ENCODE measurements at regions not wholly inside any gene's neighbourhood (a gene's known extent, or its start where the extent isn't known, plus 50 kb on each side); places are given as distances from the start of the nearest gene placed in this dataset.

- TF ChIP-seq, protein P1, sequence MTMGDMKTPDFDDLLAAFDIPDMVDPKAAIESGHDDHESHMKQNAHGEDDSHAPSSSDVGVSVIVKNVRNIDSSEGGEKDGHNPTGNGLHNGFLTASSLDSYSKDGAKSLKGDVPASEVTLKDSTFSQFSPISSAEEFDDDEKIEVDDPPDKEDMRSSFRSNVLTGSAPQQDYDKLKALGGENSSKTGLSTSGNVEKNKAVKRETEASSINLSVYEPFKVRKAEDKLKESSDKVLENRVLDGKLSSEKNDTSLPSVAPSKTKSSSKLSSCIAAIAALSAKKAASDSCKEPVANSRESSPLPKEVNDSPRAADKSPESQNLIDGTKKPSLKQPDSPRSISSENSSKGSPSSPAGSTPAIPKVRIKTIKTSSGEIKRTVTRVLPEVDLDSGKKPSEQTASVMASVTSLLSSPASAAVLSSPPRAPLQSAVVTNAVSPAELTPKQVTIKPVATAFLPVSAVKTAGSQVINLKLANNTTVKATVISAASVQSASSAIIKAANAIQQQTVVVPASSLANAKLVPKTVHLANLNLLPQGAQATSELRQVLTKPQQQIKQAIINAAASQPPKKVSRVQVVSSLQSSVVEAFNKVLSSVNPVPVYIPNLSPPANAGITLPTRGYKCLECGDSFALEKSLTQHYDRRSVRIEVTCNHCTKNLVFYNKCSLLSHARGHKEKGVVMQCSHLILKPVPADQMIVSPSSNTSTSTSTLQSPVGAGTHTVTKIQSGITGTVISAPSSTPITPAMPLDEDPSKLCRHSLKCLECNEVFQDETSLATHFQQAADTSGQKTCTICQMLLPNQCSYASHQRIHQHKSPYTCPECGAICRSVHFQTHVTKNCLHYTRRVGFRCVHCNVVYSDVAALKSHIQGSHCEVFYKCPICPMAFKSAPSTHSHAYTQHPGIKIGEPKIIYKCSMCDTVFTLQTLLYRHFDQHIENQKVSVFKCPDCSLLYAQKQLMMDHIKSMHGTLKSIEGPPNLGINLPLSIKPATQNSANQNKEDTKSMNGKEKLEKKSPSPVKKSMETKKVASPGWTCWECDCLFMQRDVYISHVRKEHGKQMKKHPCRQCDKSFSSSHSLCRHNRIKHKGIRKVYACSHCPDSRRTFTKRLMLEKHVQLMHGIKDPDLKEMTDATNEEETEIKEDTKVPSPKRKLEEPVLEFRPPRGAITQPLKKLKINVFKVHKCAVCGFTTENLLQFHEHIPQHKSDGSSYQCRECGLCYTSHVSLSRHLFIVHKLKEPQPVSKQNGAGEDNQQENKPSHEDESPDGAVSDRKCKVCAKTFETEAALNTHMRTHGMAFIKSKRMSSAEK (CRISPR knock-in tag; IDR thresholded peaks at IDR 0.05; ENCODE audit: borderline replicate concordance), result no peak
- TF ChIP-seq MXD4 (CRISPR knock-in tag; IDR thresholded peaks at IDR 0.05; ENCODE audit: borderline replicate concordance), result no peak
- no peak for TF ChIP-seq ATF1 (CRISPR knock-in tag; IDR thresholded peaks at IDR 0.05)
Observed at GRCh38 chr1:67957066-67957465, 93.4 kb downstream of the DIRAS3 start (continued).

GRCh38 chr1:67956116-67956515, 94.3 kb downstream of the DIRAS3 start:
- TF ChIP-seq ZNF416 (CRISPR knock-in tag; IDR thresholded peaks at IDR 0.05) (no peak), ATF2 (CRISPR knock-in tag; IDR thresholded peaks at IDR 0.05; ENCODE audit: borderline replicate concordance, low read depth) (no peak), RELA (CRISPR knock-in tag; IDR thresholded peaks at IDR 0.05; ENCODE audit: borderline replicate concordance) (no peak)
- CTCF ChIA-PET, result no interaction called here

DNA sequence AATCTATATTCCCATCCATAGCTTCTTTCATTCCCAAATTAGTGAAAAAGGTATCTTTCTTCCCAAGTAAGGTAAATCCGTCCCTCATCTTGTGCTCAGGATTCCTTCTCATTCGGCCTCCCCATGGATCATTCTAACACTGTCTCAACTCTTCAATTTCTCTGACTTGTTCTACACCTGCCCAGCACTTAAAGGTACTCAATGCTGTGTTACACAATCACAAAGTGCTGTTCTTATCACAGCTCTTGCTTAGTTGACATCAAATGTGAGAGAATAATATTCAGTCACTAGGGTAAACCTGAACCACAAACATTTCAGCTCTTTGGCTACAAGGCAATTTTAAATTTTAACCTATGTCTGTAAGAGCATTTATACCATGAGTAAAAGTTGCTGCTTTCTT, 94.8 kb downstream of the DIRAS3 start:
- DNase-seq (ENCODE audit: low spot score) (no peak), ATAC-seq (no peak)
- Mint-ChIP-seq H3K4me3 (no peak overlapping the region), H3K9me3 (no peaks in the 10 kb centered on the region), H3K4me1 (no peaks in the 10 kb centered on the region), H3K27me3 (ENCODE audit: low read depth) (no peaks in the 10 kb centered on the region), H3K36me3 (no peaks in the 10 kb centered on the region), H3K27ac (no peak overlapping the region)
- CTCF ChIA-PET, result no interaction called here
- POLR2A ChIA-PET, result no interaction called here
- TF ChIP-seq ETV6 (CRISPR knock-in tag; IDR thresholded peaks at IDR 0.05) (no peak), GABPB1 (CRISPR knock-in tag; IDR thresholded peaks at IDR 0.05) (no peak), EMX1 (CRISPR knock-in tag; IDR thresholded peaks at IDR 0.05) (no peak), FOXJ3 (CRISPR knock-in tag; IDR thresholded peaks at IDR 0.05; ENCODE audit: borderline replicate concordance) (no peak), ZNF219 (CRISPR knock-in tag; IDR thresholded peaks at IDR 0.05; ENCODE audit: borderline replicate concordance) (no peak), ZNF416 (CRISPR knock-in tag; IDR thresholded peaks at IDR 0.05) (no peak), ZNF317 (CRISPR knock-in tag; IDR thresholded peaks at IDR 0.05; ENCODE audit: borderline replicate concordance, low read depth) (no peak), FOXK1 (CRISPR knock-in tag; IDR thresholded peaks at IDR 0.05) (no peak), MLX (CRISPR knock-in tag; IDR thresholded peaks at IDR 0.05) (no peak), CDX4 (CRISPR knock-in tag; IDR thresholded peaks at IDR 0.05; ENCODE audit: borderline replicate concordance) (no peak), ZSCAN18 (CRISPR knock-in tag; IDR thresholded peaks at IDR 0.05) (no peak), ARID4B (CRISPR knock-in tag; IDR thresholded peaks at IDR 0.05; ENCODE audit: borderline replicate concordance) (no peak)
- TF ChIP-seq, protein P2, sequence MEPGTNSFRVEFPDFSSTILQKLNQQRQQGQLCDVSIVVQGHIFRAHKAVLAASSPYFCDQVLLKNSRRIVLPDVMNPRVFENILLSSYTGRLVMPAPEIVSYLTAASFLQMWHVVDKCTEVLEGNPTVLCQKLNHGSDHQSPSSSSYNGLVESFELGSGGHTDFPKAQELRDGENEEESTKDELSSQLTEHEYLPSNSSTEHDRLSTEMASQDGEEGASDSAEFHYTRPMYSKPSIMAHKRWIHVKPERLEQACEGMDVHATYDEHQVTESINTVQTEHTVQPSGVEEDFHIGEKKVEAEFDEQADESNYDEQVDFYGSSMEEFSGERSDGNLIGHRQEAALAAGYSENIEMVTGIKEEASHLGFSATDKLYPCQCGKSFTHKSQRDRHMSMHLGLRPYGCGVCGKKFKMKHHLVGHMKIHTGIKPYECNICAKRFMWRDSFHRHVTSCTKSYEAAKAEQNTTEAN (CRISPR knock-in tag; IDR thresholded peaks at IDR 0.05), result no peak

More at GRCh38 chr1:67956116-67956515, 94.3 kb downstream of the DIRAS3 start:
- Mint-ChIP-seq H3K4me1 (no peaks in the 10 kb centered on the region), H3K36me3 (no peaks in the 10 kb centered on the region), H3K4me3 (no peak overlapping the region), H3K27me3 (ENCODE audit: low read depth) (no peaks in the 10 kb centered on the region), H3K9me3 (no peaks in the 10 kb centered on the region), H3K27ac (no peak overlapping the region)
- DNase-seq (ENCODE audit: low spot score) (no peak), ATAC-seq (no peak)
- POLR2A ChIA-PET, result no interaction called here

Data from WTC11 (cell line).